GM19328 (cell line): ENCODE measurements at regions not wholly inside any gene's neighbourhood (a gene's known extent, or its start where the extent isn't known, plus 50 kb on each side); places are given as distances from the start of the nearest gene placed in this dataset.
"Not testable (repeated sequence)": the region's sequence is repeated elsewhere in the genome, so short reads cannot be mapped to it uniquely, and the experiment has no call there.

ENCODE experiments used
- ATAC-seq: cut with Tn5 transposase; IDR thresholded peaks from one replicate; pipeline ENCODE4 v1.9.1; 2021; ENCODE audit warnings: mild to moderate bottlenecking, moderate library complexity; ENCODE audit not compliant: unreplicated experiment

GRCh38 chr13:56332671-56333070, 808.0 kb upstream of the PRR20A start:
- no peak for ATAC-seq

GRCh38 chr13:56335775-56336174, 804.9 kb upstream of the PRR20A start:
- ATAC-seq, result no peak

- no peak for ATAC-seq
Observed at GRCh38 chr13:56338421-56338820, 802.3 kb upstream of the PRR20A start.

- ATAC-seq, result no peak
Observed at GRCh38 chr13:56347014-56347413, 793.7 kb upstream of the PRR20A start.

GRCh38 chr13:56349866-56350265, 790.9 kb upstream of the PRR20A start:
- ATAC-seq, result no peak

GRCh38 chr13:56351041-56351440, 789.7 kb upstream of the PRR20A start:
- no peak for ATAC-seq

DNA sequence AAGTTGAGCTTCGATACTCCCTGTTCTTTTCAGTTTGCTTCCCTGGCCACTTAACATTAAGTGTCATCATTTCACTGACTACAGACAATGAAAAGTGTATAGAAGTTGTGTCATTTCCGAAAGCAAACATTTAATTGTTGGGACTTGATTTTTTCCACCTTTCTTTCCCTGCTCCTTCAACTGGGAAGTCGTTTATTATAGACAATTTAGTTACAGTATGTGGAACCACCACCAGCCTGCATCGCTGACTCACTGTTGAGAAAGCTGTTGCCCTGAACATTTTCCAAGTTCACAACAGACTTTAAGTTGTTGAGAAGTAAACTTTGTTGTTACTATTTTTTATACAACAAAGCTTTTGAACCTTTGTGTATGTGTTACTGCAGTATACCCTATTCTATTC, 788.4 kb upstream of the PRR20A start:
- ATAC-seq, result no peak

DNA sequence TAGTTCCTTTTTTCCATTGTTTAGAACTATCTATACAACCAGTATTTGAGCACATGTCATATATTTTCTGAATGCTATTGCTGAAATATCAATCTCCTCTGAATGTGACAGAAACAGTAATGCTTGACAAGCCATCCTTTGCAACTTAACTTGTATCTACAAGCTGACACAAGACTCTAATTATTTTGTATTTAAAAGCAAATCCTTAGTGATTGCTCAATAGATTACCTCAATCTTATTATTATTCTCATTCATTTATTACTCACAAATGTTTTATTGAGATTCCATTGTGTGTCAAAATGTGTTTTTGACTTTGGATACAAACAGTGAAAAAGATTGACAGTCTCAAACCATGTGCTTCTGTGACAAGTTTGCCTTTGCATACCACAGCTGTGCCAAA, 787.8 kb upstream of the PRR20A start:
- no peak for ATAC-seq

- no peak for ATAC-seq
Observed at GRCh38 chr13:56356690-56357089, 784.0 kb upstream of the PRR20A start.

DNA sequence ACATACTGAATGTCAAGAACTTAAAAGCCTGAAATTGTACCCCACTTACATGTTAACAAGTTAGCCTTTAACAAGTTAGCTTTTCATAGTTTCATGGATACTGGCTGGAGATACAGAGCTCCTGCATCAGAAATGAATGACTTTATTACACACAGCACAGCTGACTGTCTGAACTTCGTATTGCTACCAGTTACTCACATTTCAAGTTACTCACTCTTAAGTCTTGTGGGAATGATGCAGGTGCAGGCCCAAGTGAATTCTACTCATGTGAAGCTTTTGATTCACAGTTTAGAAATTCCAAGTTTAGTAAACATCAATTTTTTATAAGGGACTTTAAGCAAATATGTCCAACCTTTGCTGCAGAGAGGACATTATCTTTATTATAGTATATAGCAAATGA, 762.2 kb upstream of the PRR20A start:
- ATAC-seq, result no peak

GRCh38 chr13:56393549-56393948, 747.2 kb upstream of the PRR20A start:
- ATAC-seq, result no peak

DNA sequence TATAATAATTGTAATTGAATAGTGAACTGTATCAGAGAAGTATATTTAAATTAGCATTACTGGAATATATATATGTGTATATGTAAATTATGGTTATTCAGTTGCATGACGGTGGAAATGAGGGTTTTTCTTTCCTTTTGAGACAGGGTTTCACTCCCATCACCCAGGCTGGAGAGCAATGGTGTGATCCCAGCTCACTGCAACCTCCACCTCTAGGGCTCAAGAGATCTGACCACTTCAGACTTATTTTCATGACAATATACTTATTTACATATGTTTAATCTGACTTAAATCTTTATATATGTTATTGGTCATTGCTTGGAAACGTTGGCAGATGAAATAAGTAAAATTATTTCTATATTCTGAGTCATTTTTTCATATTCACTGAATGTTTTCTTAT, 744.4 kb upstream of the PRR20A start:
- ATAC-seq, result no peak

DNA sequence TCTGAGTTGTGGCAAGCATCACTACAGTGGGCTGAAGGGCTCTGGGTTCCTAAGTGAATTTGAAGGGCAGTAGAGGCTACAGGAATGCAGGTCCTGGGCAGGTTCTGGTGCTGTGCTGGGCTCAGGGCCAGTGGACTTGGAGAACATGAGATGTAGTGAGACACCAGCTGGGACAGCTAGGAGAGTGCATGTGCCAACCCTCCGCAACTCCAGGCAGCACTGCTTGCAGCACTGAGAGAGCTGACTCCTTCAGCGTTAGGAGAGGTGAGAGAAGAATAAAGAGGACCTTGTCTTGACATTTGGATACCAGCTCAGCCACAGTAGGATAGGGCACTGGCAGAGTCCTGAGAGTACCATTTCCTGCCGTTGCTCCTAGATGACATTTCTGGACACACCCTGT, 739.9 kb upstream of the PRR20A start:
- no peak for ATAC-seq

- no peak for ATAC-seq
Observed at GRCh38 chr13:56412856-56413255, 727.9 kb upstream of the PRR20A start.

DNA sequence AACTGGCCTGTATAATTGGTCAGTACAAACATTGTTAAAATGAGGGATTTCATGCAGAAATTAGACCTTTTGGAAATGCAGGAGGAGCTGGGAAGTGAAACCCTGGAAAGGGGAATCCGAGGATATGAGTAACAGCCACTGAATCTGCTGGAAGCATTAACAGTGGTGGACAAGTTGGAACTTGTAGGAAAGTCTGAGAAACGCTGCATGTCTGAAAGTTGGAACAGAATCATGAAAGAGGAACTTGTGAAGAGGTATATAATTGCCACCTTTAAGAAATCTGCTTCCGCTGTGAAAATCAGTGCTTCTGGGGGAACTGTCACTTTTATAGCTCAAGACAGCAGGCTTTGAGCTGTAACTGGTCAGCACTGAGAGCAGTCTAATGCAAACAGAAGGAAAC, 716.5 kb upstream of the PRR20A start:
- ATAC-seq, result no peak

DNA sequence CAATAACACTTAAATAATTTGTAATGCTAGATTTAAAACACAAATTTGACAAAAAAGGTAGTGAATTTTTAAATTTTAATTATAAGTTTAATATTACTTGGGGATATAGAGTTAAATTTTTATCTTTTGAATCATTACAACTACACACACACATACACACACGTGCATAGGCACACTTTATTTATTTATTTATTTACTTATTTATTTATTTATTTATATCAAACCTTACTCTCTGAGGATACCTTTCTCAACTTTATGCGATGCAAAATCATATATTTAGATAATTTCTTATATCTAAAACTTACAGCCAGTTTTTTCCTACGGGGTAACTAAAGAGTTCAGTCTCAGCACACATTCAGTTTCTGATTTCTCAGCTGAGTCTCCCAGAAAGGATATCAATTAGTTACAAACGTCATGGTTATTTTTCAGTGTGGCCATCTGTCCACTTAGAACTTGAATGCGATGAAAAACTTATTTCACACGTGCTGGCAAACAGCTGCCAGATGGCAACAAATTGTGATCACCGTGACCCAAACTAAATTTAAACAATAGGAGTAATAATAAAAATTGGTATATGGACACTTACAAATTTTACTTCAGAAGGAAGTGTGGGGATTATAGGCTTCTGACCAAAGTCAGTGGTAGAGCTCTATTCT, 683.1 kb upstream of the PRR20A start:
- no peak for ATAC-seq

- ATAC-seq, result no peak
Observed at GRCh38 chr13:56459286-56459685, 681.4 kb upstream of the PRR20A start.

DNA sequence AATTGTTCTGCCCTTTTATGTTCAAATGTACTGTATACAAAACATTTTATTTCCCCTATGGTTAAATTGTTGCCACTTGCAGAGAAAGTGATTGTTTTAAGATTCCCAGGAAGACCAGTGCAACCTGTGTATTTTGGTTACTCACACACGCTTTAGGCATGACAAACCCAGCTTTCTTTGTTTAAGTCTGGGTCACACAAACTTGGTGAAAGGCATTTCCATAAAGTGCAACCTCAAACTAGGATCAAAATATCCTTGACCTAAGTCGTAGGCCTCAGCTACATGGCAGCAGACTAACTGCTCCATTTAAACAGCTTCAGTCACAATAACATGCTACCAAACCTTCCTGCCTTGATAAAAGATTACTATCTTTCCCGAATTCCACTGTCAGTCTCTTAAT, 639.0 kb upstream of the PRR20A start:
- ATAC-seq, result no peak

DNA sequence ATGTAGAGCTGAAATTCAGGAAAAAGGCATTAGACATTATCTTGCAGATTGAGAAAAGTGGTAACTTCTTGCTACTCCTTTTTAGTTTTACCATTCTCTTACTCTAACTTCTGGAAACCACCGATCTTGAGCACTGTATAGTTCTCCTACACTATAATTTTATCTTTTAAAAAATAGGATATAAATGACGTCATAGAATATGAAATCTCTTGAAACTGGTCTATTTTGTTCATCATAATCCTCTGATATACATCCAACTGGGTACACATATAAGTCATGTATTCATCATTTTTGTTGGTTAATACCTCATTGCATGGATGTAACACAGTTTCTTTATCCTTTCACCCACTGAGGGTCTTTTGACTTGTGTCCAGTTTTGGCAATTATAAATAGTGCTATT, 629.9 kb upstream of the PRR20A start:
- no peak for ATAC-seq

DNA sequence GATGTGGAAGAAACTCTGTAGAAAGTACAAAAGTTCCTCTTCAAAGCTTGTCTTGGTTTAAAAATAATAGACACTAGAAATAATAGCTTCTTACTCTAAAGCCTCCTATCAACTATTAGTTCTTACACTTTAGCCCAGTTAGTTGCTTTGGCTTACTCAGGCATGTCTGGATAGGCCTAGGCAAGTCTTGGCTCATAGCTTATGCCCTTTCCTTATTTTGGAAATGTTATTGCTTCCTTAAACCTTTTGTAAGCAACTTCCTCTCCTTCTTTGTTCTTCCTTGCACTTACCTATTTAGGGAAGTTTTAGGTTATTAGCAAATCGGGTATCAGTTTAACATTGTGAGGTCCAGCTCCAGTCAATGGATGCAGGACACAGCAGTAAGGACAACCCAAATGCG, 628.4 kb upstream of the PRR20A start:
- not testable (repeated sequence) for ATAC-seq

DNA sequence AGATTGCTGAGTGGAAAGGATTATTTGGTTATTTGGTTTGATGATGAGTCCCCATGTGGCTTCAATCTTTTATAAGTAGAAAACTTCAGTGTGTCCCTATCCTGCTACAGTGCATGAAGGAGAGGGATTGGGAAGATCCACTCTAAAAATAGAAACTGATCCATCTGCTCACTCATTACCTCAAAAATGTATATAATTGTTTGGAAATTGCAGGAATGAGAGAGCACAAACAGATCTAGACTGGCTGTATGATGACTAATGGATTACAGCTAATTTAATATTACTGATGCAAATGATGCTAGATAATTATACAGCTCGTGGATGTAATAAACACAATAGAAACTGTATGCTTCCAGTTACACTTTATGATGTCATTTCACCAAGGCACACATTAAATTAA, 625.3 kb upstream of the PRR20A start:
- ATAC-seq, result no peak

DNA sequence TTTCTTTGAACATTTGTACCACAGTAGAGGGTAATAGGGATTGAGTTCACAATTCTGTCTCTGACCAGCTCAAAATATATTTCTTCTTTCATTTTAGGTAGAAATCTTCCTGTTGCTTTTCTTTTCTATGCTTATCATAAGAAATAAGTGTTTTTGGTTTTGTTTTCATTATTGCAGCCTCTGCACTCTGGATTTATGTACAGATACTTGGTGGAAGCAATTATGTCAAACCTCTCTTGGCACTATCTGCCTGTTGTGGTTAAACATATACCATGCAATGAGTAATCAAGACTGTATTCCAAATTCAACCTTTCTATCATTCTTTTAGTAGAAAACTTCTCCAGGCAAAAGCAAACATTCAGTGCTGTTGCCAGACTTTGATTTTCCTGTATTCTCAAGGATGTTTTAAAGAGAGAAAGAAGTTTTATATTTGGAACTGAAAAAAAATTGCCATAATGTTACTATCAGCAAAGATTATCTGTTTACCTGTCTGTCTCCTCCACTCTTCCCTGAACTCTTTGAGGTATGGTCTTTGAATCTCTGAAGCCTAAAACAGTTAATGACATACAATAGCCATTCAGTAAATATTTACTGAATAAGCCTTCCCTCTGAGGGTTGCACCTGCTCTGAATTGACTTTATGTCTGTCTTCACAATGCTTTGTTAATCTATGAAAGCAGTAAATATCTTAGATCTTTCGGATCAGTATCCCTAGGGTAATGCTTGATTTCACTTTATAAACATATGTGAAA, 612.5 kb upstream of the PRR20A start:
- no peak for ATAC-seq

DNA sequence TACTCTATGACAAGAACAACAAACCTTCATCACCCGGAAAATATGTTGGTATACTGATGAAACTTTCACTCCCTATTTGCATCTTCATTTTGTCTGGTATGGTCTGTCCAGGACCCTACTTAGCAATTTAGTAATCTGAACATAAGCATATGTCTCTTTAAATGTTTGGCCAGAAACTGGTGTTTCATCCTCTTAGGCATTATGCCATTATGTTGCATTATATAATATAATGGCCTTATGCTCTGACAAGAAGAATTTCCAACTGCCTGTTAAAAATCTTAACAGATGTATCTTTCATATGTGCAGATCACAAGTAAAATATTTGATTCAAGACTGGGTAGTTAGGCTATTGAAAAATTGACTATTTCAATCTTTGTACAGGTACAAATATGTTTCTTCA, 610.6 kb upstream of the PRR20A start:
- ATAC-seq, result no peak
